HFF-Myc (cell line): ENCODE measurements at regions not wholly inside any gene's neighbourhood (a gene's known extent, or its start where the extent isn't known, plus 50 kb on each side); places are given as distances from the start of the nearest gene placed in this dataset.

ENCODE experiments used
- DNase-seq: peaks from one replicate; pipeline ENCODE4 v3.0.0-alpha.2; 2011; ENCODE audit warnings: low read depth; ENCODE audit errors: extremely low read depth
- H3K4me3 ChIP-seq: replicated peaks from 2 replicates; pipeline ENCODE4 v1.5.1; 2011; ENCODE audit warnings: low read depth, mild to moderate bottlenecking, control low read depth, low read length
- CTCF ChIP-seq: IDR thresholded peaks from 2 replicates; pipeline ENCODE4 v1.5.1; 2012; ENCODE audit warnings: mild to moderate bottlenecking, low read depth, low read length, control low read depth; ENCODE audit errors: missing control alignments

- no peak for DNase-seq
- TF ChIP-seq CTCF: no peak
- no peak overlapping the region for H3K4me3 ChIP-seq
Observed at GRCh38 chr4:174086829-174087799, 196.4 kb downstream of the FBXO8 start.

- DNase-seq: no peak
- no peak for TF ChIP-seq CTCF
- H3K4me3 ChIP-seq: no peak overlapping the region
Observed at GRCh38 chr4:174084981-174085380, 198.5 kb downstream of the FBXO8 start.

GRCh38 chr4:174084542-174084941 lies 198.9 kb downstream of the FBXO8 start:
- TF ChIP-seq CTCF: no peak
- no peak for DNase-seq
- H3K4me3 ChIP-seq: no peak overlapping the region

- no peak overlapping the region for H3K4me3 ChIP-seq
- no peak for DNase-seq
- no peak for TF ChIP-seq CTCF
Observed at GRCh38 chr4:174080361-174080760, 203.1 kb downstream of the FBXO8 start.

GRCh38 chr4:174071595-174071994 lies 211.9 kb downstream of the FBXO8 start:
- H3K4me3 ChIP-seq: no peak overlapping the region
- TF ChIP-seq CTCF: no peak
- no peak for DNase-seq

- no peak for DNase-seq
- no peak overlapping the region for H3K4me3 ChIP-seq
- TF ChIP-seq CTCF: no peak
Observed at GRCh38 chr4:174069848-174070330, 213.6 kb downstream of the FBXO8 start.
